CD4-positive, alpha-beta memory T cell (primary cell): ENCODE measurements at regions not wholly inside any gene's neighbourhood (a gene's known extent, or its start where the extent isn't known, plus 50 kb on each side); places are given as distances from the start of the nearest gene placed in this dataset.
A peak's percentile ranks its signal among the peaks of the same experiment; 100 is the strongest.

Source experiments
- CTCF ChIA-PET: fragments of 350-600 bp; sonication (Branson Sonifier 250); formaldehyde crosslinking; loops from one replicate; lab custom pipeline; 2021; ENCODE audit warnings: inconsistent platforms; ENCODE audit not compliant: partially characterized antibody; lab: Charles Lee
- POLR2A ChIA-PET: fragments of 350-600 bp; sonication (Branson Sonifier 250); formaldehyde crosslinking; loops from one replicate; lab custom pipeline; 2021; ENCODE audit not compliant: partially characterized antibody; lab: Charles Lee
- DNase-seq, 5 donors: peaks; one replicate each; pipeline versions ENCODE4 v3.0.0 to v3.0.0-alpha.2; 2020 to 2022; ENCODE audit warnings: mixed read lengths in 1 of 5
- H3K27ac ChIP-seq: one replicate; pipeline ENCODE4 v1.7.0; 2013; ENCODE audit warnings: low read depth, low read length
- H3K27me3 ChIP-seq: 2 replicates; pipeline ENCODE4 v1.7.0; 2013; ENCODE audit warnings: mild to moderate bottlenecking, low read length, moderate library complexity; ENCODE audit not compliant: insufficient read depth
- H3K36me3 ChIP-seq: 2 replicates; pipeline ENCODE4 v1.7.0; 2013; ENCODE audit warnings: mild to moderate bottlenecking, low read length, moderate library complexity; ENCODE audit not compliant: insufficient read depth
- H3K4me1 ChIP-seq: 2 replicates; pipeline ENCODE4 v1.7.0; 2013; ENCODE audit warnings: mild to moderate bottlenecking, low read length, moderate library complexity; ENCODE audit not compliant: insufficient read depth
- H3K4me3 ChIP-seq, 2 donors: one replicate each; pipeline ENCODE4 v1.7.0; 2013; ENCODE audit warnings: low read length in 2 of 2, mild to moderate bottlenecking in 1 of 2
- H3K9me3 ChIP-seq, 2 donors: one replicate each; pipeline ENCODE4 v1.7.0; 2013; ENCODE audit warnings: low read length in 2 of 2, control low read depth in 1 of 2; ENCODE audit not compliant: control insufficient read depth in 1 of 2
- H3K27ac Mint-ChIP-seq, 7 donors: one replicate each; pipeline ENCODE4 v1.8.0; 2020 to 2021; ENCODE audit warnings: mixed read lengths in 7 of 7, mild to moderate bottlenecking in 6 of 7, inconsistent platforms in 3 of 7, moderate library complexity in 3 of 7
- H3K27me3 Mint-ChIP-seq, 2 donors: one replicate each; pipeline ENCODE4 v1.8.0; 2020 to 2021; ENCODE audit warnings: mixed read lengths in 2 of 2
- H3K36me3 Mint-ChIP-seq, 2 donors: one replicate each; pipeline ENCODE4 v1.8.0; 2020 to 2021; ENCODE audit warnings: mixed read lengths in 2 of 2, inconsistent platforms in 1 of 2, mild to moderate bottlenecking in 1 of 2
- H3K4me1 Mint-ChIP-seq, 4 donors: one replicate each; pipeline ENCODE4 v1.8.0; 2020 to 2021; ENCODE audit warnings: mixed read lengths in 4 of 4, mild to moderate bottlenecking in 1 of 4
- H3K4me3 Mint-ChIP-seq, 8 donors: one replicate each; pipeline ENCODE4 v1.8.0; 2020 to 2021; ENCODE audit warnings: mixed read lengths in 8 of 8, mild to moderate bottlenecking in 7 of 8, moderate library complexity in 6 of 8, inconsistent platforms in 3 of 8
- H3K9me3 Mint-ChIP-seq, 8 donors: one replicate each; pipeline ENCODE4 v1.8.0; 2020 to 2021; ENCODE audit warnings: mixed read lengths in 8 of 8, mild to moderate bottlenecking in 5 of 8, inconsistent platforms in 3 of 8, moderate library complexity in 1 of 8
- intact Hi-C: fragments of 100-400 bp; cut with micrococcal nuclease; formaldehyde crosslinking; loops from one replicate; pipeline ENCODE4 v1.15.1; 2023

DNA sequence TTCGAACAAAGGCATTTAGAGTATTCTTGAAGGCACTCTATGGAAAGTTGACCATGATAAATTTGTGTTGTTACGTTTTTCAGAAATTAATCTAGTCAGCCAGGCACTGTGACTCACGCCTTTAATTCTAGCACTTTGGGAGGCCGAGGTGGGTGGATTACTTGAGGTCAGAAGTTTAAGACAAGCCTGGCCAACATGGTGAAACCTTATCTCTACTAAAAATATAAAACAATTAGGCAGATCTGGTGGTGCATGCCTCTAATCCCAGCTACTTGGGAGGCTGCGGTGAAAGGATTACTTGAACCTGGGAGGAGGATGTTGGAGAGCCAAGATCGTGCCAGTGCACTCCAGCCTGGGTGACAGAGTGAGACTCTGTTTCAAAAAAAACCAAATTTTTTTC lies 130.6 kb upstream of the BRINP3 start:
- H3K4me1 ChIP-seq, result no peaks in the 10 kb centered on the region
- CTCF ChIA-PET, result no interaction called here
- H3K27me3 Mint-ChIP-seq, result no peaks in the 10 kb centered on the region
- no peaks in the 10 kb centered on the region for H3K36me3 Mint-ChIP-seq
- no peaks in the 10 kb centered on the region for H3K36me3 ChIP-seq
- no peaks in the 10 kb centered on the region for H3K4me1 Mint-ChIP-seq
- H3K4me3 Mint-ChIP-seq, result no peak overlapping the region
- no peak overlapping the region for H3K27ac Mint-ChIP-seq
- no peak for DNase-seq
- H3K9me3 Mint-ChIP-seq, result peaks cover 0 to 13% (median 2%) of the 10 kb centered on the region in 8 donors
- H3K27me3 ChIP-seq, result no peaks in the 10 kb centered on the region
- POLR2A ChIA-PET, result no interaction called here
- H3K9me3 ChIP-seq, result peaks cover 0 to 3% of the 10 kb centered on the region in 2 donors
- no peak overlapping the region for H3K27ac ChIP-seq
- intact Hi-C loops, result no loop called here
- H3K4me3 ChIP-seq, result no peak overlapping the region

- H3K27ac ChIP-seq, result no peak overlapping the region
- Mint-ChIP-seq H3K27me3 (no peaks in the 10 kb centered on the region), H3K9me3 (peaks cover 2 to 24% (median 13%) of the 10 kb centered on the region in 8 donors), H3K27ac (no peak overlapping the region), H3K4me1 (no peaks in the 10 kb centered on the region), H3K4me3 (no peak overlapping the region), H3K36me3 (no peaks in the 10 kb centered on the region)
- H3K27me3 ChIP-seq, result no peaks in the 10 kb centered on the region
- H3K4me1 ChIP-seq, result no peaks in the 10 kb centered on the region
- CTCF ChIA-PET, result no interaction called here
- H3K9me3 ChIP-seq, result no peaks in the 10 kb centered on the region
- POLR2A ChIA-PET, result no interaction called here
- intact Hi-C loops, result no loop called here
- H3K4me3 ChIP-seq, result no peak overlapping the region
- H3K36me3 ChIP-seq, result no peaks in the 10 kb centered on the region
- no peak for DNase-seq
These were observed 138.2 kb upstream of the BRINP3 start for GRCh38 chr1:190615818-190616217.

GRCh38 chr1:190616235-190616634 lies 138.6 kb upstream of the BRINP3 start:
- DNase-seq, result no peak
- Histone ChIP-seq H3K4me3 (no peak overlapping the region), H3K27me3 (no peaks in the 10 kb centered on the region), H3K36me3 (no peaks in the 10 kb centered on the region), H3K9me3 (no peaks in the 10 kb centered on the region), H3K4me1 (no peaks in the 10 kb centered on the region), H3K27ac (no peak overlapping the region)
- ChIA-PET POLR2A (no interaction called here), CTCF (no interaction called here)
- H3K36me3 Mint-ChIP-seq, result no peaks in the 10 kb centered on the region
- H3K27ac Mint-ChIP-seq, result no peak overlapping the region
- peaks cover 2 to 24% (median 13%) of the 10 kb centered on the region in 8 donors for H3K9me3 Mint-ChIP-seq
- H3K4me1 Mint-ChIP-seq, result no peaks in the 10 kb centered on the region
- no peaks in the 10 kb centered on the region for H3K27me3 Mint-ChIP-seq
- H3K4me3 Mint-ChIP-seq, result no peak overlapping the region
- intact Hi-C loops, result no loop called here

DNA sequence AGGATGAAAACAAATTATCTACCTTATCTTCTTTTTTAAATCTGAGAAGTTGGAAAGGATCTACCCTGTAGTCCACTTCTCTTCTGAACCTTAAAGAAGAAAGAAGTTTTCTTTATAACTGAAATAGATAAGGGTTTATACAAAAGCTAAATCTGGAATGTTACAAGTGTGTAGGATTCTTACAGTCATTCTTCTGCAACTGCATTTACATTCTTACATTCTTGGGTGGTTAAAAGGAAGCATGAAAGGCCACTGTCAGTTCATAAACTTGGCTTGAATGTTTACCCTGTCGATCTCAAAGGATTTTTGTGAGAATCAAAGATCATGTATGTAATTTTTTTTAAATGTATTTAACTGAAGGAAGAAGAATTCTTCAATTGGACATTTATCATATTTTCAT lies 142.1 kb upstream of the BRINP3 start:
- H3K9me3 Mint-ChIP-seq, result peaks cover 2 to 32% (median 12%) of the 10 kb centered on the region in 8 donors
- Histone ChIP-seq H3K4me3 (no peak overlapping the region), H3K27ac (no peak overlapping the region)

DNA sequence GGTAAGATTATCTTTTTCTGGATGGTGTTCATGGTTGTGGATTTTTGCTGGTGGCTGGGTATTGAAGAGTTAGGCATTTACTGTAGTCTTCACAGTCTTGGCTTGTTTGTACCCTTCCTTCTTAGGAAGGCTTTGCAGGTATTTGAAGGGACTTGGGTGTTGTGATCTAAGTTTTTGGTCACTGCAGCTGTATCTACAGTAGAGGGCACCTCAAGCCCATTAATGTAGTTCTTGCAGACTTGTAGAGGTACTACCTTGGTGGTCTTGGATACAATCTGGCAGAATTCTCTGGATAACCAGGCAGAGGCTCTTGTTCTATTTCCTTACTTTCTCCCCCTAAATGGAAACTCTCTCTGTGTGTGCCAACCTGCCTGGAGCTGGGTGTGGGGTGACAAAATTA lies 155.8 kb upstream of the BRINP3 start:
- Mint-ChIP-seq H3K27ac (no peak overlapping the region), H3K4me1 (peaks cover 0 to 1% (median 0%) of the 10 kb centered on the region in 4 donors), H3K4me3 (no peak overlapping the region), H3K27me3 (no peaks in the 10 kb centered on the region), H3K36me3 (no peaks in the 10 kb centered on the region), H3K9me3 (peaks cover 0 to 24% (median 12%) of the 10 kb centered on the region in 8 donors)
- Histone ChIP-seq H3K36me3 (no peaks in the 10 kb centered on the region), H3K27ac (no peak overlapping the region), H3K4me3 (no peak overlapping the region), H3K4me1 (no peaks in the 10 kb centered on the region), H3K9me3 (no peaks in the 10 kb centered on the region), H3K27me3 (no peaks in the 10 kb centered on the region)
- CTCF ChIA-PET, result no interaction called here
- intact Hi-C loops, result no loop called here
- POLR2A ChIA-PET, result no interaction called here
- DNase-seq, result no peak

More for the DNA sequence above, 142.1 kb upstream of the BRINP3 start:
- H3K4me3 Mint-ChIP-seq, result no peak overlapping the region
- Histone ChIP-seq H3K4me1 (no peaks in the 10 kb centered on the region), H3K9me3 (no peaks in the 10 kb centered on the region), H3K36me3 (no peaks in the 10 kb centered on the region), H3K27me3 (no peaks in the 10 kb centered on the region)
- no peaks in the 10 kb centered on the region for H3K4me1 Mint-ChIP-seq
- H3K36me3 Mint-ChIP-seq, result no peaks in the 10 kb centered on the region
- CTCF ChIA-PET, result no interaction called here
- POLR2A ChIA-PET, result no interaction called here
- DNase-seq, result no peak
- no peak overlapping the region for H3K27ac Mint-ChIP-seq
- intact Hi-C loops, result no loop called here
- no peaks in the 10 kb centered on the region for H3K27me3 Mint-ChIP-seq

DNA sequence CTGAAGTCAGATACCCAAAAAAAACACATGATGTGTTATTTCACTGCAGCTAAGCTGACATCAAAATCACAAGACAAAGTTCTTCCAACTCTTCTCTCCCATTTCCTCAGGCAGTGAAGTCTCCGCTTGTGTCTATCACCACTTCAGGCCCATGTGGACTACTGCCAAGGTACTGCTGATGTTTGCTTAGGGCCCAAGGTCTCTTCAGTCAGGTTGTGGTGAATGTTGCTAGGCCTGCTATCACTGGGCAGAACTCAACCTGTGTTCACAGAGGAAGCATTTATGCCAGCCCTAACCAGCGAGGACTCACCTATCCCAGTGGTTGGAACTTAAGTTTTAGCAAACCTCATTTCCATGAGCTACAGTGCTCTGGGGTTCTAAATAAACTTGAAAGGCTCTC lies 156.5 kb upstream of the BRINP3 start:
- no peak for DNase-seq
- Histone ChIP-seq H3K4me3 (no peak overlapping the region), H3K27ac (no peak overlapping the region), H3K36me3 (no peaks in the 10 kb centered on the region), H3K27me3 (no peaks in the 10 kb centered on the region), H3K4me1 (no peaks in the 10 kb centered on the region), H3K9me3 (no peaks in the 10 kb centered on the region)
- H3K36me3 Mint-ChIP-seq, result no peaks in the 10 kb centered on the region
- CTCF ChIA-PET, result no interaction called here
- POLR2A ChIA-PET, result no interaction called here
- H3K4me1 Mint-ChIP-seq, result peaks cover 0 to 1% (median 0%) of the 10 kb centered on the region in 4 donors
- H3K27me3 Mint-ChIP-seq, result no peaks in the 10 kb centered on the region
- no peak overlapping the region for H3K4me3 Mint-ChIP-seq
- H3K9me3 Mint-ChIP-seq, result peaks cover 0 to 24% (median 12%) of the 10 kb centered on the region in 8 donors
- intact Hi-C loops, result no loop called here
- no peak overlapping the region for H3K27ac Mint-ChIP-seq

GRCh38 chr1:190649553-190649952 lies 171.9 kb upstream of the BRINP3 start:
- Histone ChIP-seq H3K36me3 (no peaks in the 10 kb centered on the region), H3K27me3 (no peaks in the 10 kb centered on the region), H3K4me1 (no peaks in the 10 kb centered on the region), H3K9me3 (no peaks in the 10 kb centered on the region), H3K4me3 (no peak overlapping the region), H3K27ac (no peak overlapping the region)
- CTCF ChIA-PET, result no interaction called here
- intact Hi-C loops, result no loop called here
- POLR2A ChIA-PET, result no interaction called here
- H3K27me3 Mint-ChIP-seq, result no peaks in the 10 kb centered on the region
- H3K4me1 Mint-ChIP-seq, result no peaks in the 10 kb centered on the region
- no peak overlapping the region for H3K4me3 Mint-ChIP-seq
- H3K9me3 Mint-ChIP-seq, result peaks cover 0 to 16% (median 4%) of the 10 kb centered on the region in 8 donors
- peak overlapping the region in 1 of 7 donors; percentile 84 for H3K27ac Mint-ChIP-seq
- H3K36me3 Mint-ChIP-seq, result no peaks in the 10 kb centered on the region
- DNase-seq, result no peak

DNA sequence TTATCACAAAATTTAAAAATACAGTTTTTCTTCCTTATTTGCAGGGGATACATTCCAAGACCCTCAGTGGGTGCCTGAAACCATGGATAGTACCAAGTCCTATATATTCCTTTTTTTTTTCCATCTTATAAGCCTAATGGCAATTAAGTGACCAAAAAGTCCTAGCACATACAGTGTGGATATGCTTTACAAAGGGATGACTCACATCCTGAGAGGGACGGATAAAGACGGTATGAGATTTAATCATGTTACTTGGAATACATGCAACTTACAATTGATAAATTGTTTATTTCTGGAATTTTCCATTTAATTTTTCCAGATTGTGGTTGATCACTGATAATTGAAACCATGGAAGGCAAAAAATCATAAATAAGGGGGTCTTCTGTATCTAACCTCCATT lies 181.2 kb upstream of the BRINP3 start:
- Histone ChIP-seq H3K36me3 (no peaks in the 10 kb centered on the region), H3K4me1 (no peaks in the 10 kb centered on the region), H3K9me3 (no peaks in the 10 kb centered on the region), H3K27ac (no peak overlapping the region), H3K27me3 (no peaks in the 10 kb centered on the region), H3K4me3 (no peak overlapping the region)
- Mint-ChIP-seq H3K36me3 (no peaks in the 10 kb centered on the region), H3K27me3 (no peaks in the 10 kb centered on the region), H3K4me1 (no peaks in the 10 kb centered on the region), H3K27ac (no peak overlapping the region), H3K4me3 (no peak overlapping the region), H3K9me3 (peaks cover 0 to 12% (median 3%) of the 10 kb centered on the region in 8 donors)
- intact Hi-C loops, result no loop called here
- POLR2A ChIA-PET, result no interaction called here
- DNase-seq, result no peak
- CTCF ChIA-PET, result no interaction called here
